GM21515 (cell line): ENCODE measurements at regions not wholly inside any gene's neighbourhood (a gene's known extent, or its start where the extent isn't known, plus 50 kb on each side); places are given as distances from the start of the nearest gene placed in this dataset.

ENCODE experiments used
- ATAC-seq: cut with Tn5 transposase; IDR thresholded peaks from one replicate; pipeline ENCODE4 v1.9.1; 2021; ENCODE audit not compliant: unreplicated experiment

- ATAC-seq: no peak
Measured at GRCh38 chr10:92747066-92747465, 57.3 kb downstream of the HHEX start.

GRCh38 chr10:92747600-92747999 is 57.8 kb downstream of the HHEX start:
- ATAC-seq: no peak

- no peak for ATAC-seq
Measured at GRCh38 chr10:92750791-92751533, 61.2 kb downstream of the HHEX start.

- no peak for ATAC-seq
Measured at GRCh38 chr10:92751534-92751811, 61.7 kb downstream of the HHEX start.

GRCh38 chr10:92751827-92752226 is 62.1 kb downstream of the HHEX start:
- no peak for ATAC-seq

GRCh38 chr10:92753865-92754264 is 64.1 kb downstream of the HHEX start:
- ATAC-seq: no peak

- ATAC-seq: no peak
Measured at GRCh38 chr10:92755725-92756124, 66.0 kb downstream of the HHEX start.

GRCh38 chr10:92756201-92757065 is 66.7 kb downstream of the HHEX start:
- ATAC-seq: peak; percentile 85

GRCh38 chr10:92757066-92757710 is 67.4 kb downstream of the HHEX start:
- peak; percentile 70 for ATAC-seq

GRCh38 chr10:92757711-92758104 is 68.0 kb downstream of the HHEX start:
- no peak for ATAC-seq

- ATAC-seq: no peak
Measured at GRCh38 chr10:92758594-92758993, 68.8 kb downstream of the HHEX start.

GRCh38 chr10:92760609-92761008 is 70.9 kb downstream of the HHEX start:
- no peak for ATAC-seq

- no peak for ATAC-seq
Measured at GRCh38 chr10:92761571-92761970, 71.8 kb downstream of the HHEX start.

GRCh38 chr10:92763634-92764155 is 73.9 kb downstream of the HHEX start:
- no peak for ATAC-seq

GRCh38 chr10:92766451-92766850 is 76.7 kb downstream of the HHEX start:
- no peak for ATAC-seq

GRCh38 chr10:92768104-92768503 is 78.3 kb downstream of the HHEX start:
- no peak for ATAC-seq

- no peak for ATAC-seq
Measured at GRCh38 chr10:92773776-92774175, 74.5 kb upstream of the EXOC6 start.

- no peak for ATAC-seq
Measured at GRCh38 chr10:92778091-92778490, 70.2 kb upstream of the EXOC6 start.

GRCh38 chr10:92785118-92785517 is 63.2 kb upstream of the EXOC6 start:
- no peak for ATAC-seq

GRCh38 chr10:92787557-92788152 is 60.7 kb upstream of the EXOC6 start:
- ATAC-seq: no peak

GRCh38 chr10:92789067-92789466 is 59.3 kb upstream of the EXOC6 start:
- no peak for ATAC-seq
